Stimulated activated CD4-positive, alpha-beta T cell treated with anti-CD3 and anti-CD28 coated beads, Interleukin-12 subunit alpha, Interleukin-12 subunit beta, amount 100 ng/mL, for 24 hours (primary cell): ENCODE measurements at regions not wholly inside any gene's neighbourhood (a gene's known extent, or its start where the extent isn't known, plus 50 kb on each side); places are given as distances from the start of the nearest gene placed in this dataset.
"Not testable (repeated sequence)": the region's sequence is repeated elsewhere in the genome, so short reads cannot be mapped to it uniquely, and the experiment has no call there.

ENCODE experiments used
- DNase-seq, 2 experiments: peaks; one replicate each; pipeline ENCODE4 v3.0.0-alpha.2; 2020; ENCODE audit warnings: low read depth in 2 of 2

- no peak for DNase-seq
Measured at GRCh38 chr2:207363761-207364290, 165.9 kb upstream of the CREB1 start.

- DNase-seq: no peak
Measured at GRCh38 chr2:207370646-207371045, 159.1 kb upstream of the CREB1 start.

GRCh38 chr2:207371877-207372276, 157.9 kb upstream of the CREB1 start:
- no peak for DNase-seq

- DNase-seq: no peak
Measured at GRCh38 chr2:207372483-207372882, 157.3 kb upstream of the CREB1 start.

GRCh38 chr2:207375207-207375875, 154.4 kb upstream of the CREB1 start:
- DNase-seq: no peak

GRCh38 chr2:207378620-207379019, 151.1 kb upstream of the CREB1 start:
- DNase-seq: not testable (repeated sequence)

GRCh38 chr2:207385076-207385475, 144.7 kb upstream of the CREB1 start:
- no peak for DNase-seq

GRCh38 chr2:207385903-207386302, 143.9 kb upstream of the CREB1 start:
- DNase-seq: no peak

GRCh38 chr2:207387001-207387571, 142.7 kb upstream of the CREB1 start:
- DNase-seq: no peak

- no peak for DNase-seq
Measured at GRCh38 chr2:207390302-207391095, 139.3 kb upstream of the CREB1 start.

GRCh38 chr2:207394203-207394781, 135.5 kb upstream of the CREB1 start:
- no peak for DNase-seq

GRCh38 chr2:207394812-207395534, 134.8 kb upstream of the CREB1 start:
- peak; percentile 28 to 46 for DNase-seq

- DNase-seq: no peak
Measured at GRCh38 chr2:207395535-207396251, 134.1 kb upstream of the CREB1 start.

- no peak for DNase-seq
Measured at GRCh38 chr2:207397917-207398655, 131.7 kb upstream of the CREB1 start.

- DNase-seq: no peak
Measured at GRCh38 chr2:207399301-207399700, 130.5 kb upstream of the CREB1 start.

- no peak for DNase-seq
Measured at GRCh38 chr2:207401338-207401737, 128.4 kb upstream of the CREB1 start.

GRCh38 chr2:207403141-207403540, 126.6 kb upstream of the CREB1 start:
- DNase-seq: no peak

- no peak for DNase-seq
Measured at GRCh38 chr2:207403950-207404349, 125.8 kb upstream of the CREB1 start.

- no peak for DNase-seq
Measured at GRCh38 chr2:207405150-207405549, 124.6 kb upstream of the CREB1 start.

- DNase-seq: no peak
Measured at GRCh38 chr2:207408086-207408794, 121.5 kb upstream of the CREB1 start.
